ENCODE measurements at regions not wholly inside any gene's neighbourhood (a gene's known extent, or its start where the extent isn't known, plus 50 kb on each side); places are given as distances from the start of the nearest gene placed in this dataset.

- DNase-seq, result no peak
Measured at GRCh38 chr11:11076879-11077278, 219.0 kb upstream of the ZBED5 start.

DNA sequence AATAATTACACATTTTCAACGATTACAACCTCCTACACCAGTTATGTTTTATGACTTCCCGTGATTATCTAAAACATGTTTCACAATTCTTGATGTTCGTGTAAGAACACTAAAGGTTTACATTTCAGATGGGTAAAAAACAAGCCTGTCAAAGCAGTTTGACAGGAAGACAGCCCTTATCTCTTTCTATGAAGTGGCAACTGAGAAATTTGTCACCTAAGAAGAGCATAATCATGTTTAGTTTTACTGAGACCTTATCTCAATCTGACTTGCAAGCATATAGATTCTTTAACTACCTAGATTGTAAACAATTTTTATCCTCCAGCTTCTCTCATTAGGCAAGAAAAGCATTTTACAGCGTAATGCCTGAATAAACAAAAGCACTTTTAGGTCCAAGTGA lies 218.4 kb upstream of the ZBED5 start:
- DNase-seq, result no peak

DNA sequence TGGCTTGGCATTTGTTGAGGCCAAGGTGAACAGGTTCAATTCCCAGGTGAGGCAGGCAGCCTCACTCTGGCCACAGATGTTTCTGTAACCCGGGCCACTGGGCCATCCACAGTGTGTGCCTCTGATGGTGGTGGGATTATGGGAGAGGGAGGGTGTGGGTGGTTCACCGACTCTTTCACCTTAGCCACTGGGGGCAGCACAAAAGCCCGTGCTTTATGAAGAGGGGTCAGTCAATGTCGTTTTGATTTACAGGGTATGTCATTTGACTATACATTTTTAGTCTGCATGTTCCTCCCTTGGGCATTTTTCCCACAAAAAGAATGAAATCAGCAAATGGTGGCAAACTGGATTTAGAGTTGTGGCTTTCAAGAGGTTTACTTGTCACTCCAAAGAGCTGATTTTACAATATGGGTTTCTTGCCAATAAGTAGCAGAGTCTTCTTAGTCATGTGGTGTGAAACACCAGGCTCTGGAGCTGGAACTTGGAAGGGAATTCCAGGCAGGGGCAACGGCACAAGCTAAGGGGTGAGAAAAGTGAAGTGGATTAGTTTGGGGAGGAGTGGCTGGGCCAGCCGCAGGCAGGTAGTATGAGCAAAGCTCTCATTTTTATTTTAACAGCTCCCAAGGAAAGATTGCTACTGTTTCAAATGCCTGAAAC lies 217.8 kb upstream of the ZBED5 start:
- DNase-seq, result no peak

DNA sequence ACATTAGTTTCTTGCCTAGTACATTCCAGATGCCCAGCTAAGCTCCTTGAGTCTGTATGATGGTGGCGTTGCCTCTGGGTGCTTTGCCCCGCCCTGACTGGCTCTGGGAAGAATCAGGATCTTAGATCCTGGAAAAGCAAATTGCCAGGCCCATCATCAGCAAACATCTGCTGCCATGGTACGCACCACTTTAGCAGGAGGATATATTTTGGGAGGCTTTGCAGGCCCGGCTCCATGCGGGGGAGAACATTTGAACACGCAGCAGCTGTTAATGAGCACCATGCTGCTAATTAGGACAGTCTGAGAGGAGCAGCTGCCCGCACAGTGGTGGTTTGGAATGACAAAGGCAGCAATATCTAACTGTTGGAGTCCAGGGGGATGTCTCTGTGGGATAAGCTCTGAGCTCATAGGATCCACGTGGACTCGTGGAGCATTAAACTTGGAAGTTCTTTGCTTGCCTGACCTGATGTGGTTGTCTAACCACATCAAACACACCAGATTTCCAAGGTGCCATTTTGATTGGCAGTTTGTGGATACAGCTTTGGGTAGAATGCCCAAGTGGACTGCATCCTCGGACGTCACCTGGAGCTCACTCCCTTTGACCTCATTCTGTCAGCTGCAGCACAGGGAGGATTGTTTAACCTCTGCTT lies 217.0 kb upstream of the ZBED5 start:
- no peak for DNase-seq

- no peak for DNase-seq
Measured at GRCh38 chr11:11073996-11074395, 216.1 kb upstream of the ZBED5 start.

DNA sequence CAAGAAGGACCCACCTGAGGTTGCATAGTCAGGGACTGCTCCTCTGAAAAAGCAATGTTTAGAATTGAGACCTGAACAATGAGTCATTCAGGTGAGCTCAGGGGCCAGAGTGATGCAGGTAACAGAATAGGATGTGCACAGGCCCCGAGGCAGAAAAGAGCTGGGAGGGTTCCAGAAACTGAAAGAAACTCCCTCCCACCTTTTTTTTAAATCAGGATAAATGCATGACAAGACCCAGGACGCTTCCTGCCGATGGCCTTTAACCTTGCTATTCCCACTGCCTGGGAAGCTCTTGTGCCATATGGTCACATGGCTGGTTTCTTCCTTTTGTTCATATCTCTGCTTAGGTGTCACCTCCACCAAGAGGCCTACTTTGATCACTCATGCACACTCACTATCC lies 214.2 kb upstream of the ZBED5 start:
- DNase-seq, result no peak

DNA sequence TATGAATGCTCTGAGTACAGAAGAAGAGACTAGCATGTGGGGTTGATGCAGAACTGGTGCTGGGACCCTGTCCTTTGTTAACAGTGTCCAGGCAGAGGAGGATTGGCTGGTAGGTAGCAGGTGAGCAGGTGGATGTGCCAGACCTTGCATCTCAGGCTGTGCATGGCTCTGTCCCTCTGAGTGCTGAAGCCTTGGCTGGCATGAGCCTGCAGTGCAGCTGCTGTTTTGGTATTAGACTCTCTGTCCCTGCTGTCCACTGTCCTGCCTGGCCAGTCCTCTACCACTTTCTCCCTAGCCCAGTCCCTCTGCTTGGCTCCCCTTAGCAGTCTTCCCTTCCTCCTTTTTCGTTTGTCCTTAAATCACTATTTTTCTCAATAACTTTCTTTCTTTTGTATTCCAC lies 213.6 kb upstream of the ZBED5 start:
- DNase-seq, result no peak

GRCh38 chr11:11070976-11071375 lies 213.1 kb upstream of the ZBED5 start:
- no peak for DNase-seq

DNA sequence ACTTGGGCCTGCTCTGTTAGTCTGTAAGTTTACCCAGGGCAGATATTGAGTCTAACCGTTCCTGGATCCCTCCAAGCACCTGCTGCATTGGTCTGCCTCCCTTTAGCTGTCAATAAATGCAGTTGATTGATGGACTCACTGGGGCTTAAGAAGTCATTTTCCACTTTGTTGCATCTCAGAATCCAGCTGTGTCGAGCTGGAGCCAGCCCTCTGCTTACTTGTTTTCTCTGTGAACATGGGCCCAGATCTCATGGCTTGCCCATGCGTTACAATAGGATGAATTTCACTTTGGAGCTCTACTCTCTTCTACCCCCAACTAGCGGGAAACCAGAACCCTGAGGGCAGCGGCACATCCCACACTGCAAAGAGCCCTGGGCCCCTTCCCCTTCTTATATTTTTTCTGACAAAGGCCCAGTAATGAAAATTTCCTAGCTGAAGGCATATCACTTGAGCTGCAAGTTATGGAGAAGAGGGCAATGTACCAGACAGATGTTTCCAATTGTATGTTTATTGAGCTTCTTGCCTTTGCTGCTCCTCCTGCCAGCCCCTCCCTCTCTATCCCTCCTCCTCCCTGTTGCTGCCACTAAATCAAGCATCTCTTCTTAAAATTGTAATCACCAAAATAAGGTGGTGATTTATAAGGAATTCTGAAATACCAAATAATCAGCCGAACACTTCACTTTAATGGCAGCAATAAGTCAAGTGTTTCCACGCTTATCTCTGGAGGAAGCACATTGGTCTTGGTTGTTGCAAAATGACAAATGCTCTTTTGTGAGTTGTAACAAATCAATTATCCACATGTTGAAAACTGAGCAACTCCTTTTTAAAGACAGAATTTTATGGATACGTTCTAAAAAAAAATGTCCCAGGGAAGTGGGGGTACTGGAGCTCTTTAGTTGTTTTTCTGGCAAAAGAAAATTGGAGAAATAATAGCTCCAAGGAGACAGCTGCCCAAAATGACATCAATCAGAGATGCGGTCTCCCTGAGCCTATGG lies 212.3 kb upstream of the ZBED5 start:
- no peak for DNase-seq

- DNase-seq, result no peak
Measured at GRCh38 chr11:11068113-11068512, 210.3 kb upstream of the ZBED5 start.

DNA sequence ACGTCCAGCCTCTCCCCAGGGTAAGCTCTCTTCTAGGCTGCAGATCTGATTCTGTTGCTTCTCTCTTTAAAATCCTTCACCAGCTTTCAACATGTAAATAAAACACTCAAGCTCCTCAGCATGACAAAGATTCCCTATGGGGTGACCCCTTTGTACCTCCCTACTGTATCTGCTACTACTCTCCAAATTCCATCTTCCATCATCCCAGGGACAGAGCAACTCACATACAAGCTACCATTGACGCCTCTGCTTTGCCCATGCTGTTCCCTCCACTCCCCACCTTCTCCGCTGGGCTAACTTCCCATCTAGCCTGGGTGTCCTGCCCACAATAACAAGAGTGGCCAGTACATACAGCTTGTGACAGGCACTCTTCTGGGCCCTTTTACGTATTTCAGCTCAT lies 207.5 kb upstream of the ZBED5 start:
- no peak for DNase-seq

GRCh38 chr11:11057472-11057854 lies 199.6 kb upstream of the ZBED5 start:
- no peak for DNase-seq

DNA sequence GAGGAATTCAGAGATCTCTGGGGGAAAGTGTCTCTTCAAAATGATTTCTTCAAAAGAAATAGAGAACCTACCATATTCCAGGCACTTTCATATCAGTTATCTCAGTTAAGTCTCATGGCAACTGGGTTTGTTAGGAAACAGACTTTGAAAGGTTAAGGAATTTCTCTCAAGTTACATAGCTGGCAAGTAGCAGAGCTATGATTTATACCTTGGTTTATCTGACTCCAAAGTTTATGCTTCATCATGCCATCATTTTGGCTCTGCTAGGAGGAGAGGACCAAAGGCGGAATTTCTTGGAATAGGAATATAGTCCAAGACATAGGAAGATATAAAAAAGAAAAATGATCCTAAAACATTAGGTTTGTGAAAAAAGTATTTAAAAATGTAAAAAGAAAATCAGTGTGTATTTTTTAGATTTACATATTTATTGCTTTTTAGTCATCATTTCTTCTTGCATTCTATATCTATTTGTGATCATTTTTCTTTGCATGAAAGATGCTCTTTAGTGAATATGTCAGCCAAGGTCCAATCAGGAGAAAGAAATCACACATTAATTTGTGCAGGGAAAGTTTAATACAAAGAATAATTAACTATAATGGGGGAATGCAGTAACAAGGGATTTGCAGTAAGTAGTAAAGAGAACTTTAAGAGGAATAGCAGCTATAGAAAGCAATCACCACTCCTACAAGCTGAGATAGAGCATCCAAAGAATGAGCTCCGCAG lies 199.1 kb upstream of the ZBED5 start:
- no peak for DNase-seq

- no peak for DNase-seq
Measured at GRCh38 chr11:11056316-11056715, 198.5 kb upstream of the ZBED5 start.

DNA sequence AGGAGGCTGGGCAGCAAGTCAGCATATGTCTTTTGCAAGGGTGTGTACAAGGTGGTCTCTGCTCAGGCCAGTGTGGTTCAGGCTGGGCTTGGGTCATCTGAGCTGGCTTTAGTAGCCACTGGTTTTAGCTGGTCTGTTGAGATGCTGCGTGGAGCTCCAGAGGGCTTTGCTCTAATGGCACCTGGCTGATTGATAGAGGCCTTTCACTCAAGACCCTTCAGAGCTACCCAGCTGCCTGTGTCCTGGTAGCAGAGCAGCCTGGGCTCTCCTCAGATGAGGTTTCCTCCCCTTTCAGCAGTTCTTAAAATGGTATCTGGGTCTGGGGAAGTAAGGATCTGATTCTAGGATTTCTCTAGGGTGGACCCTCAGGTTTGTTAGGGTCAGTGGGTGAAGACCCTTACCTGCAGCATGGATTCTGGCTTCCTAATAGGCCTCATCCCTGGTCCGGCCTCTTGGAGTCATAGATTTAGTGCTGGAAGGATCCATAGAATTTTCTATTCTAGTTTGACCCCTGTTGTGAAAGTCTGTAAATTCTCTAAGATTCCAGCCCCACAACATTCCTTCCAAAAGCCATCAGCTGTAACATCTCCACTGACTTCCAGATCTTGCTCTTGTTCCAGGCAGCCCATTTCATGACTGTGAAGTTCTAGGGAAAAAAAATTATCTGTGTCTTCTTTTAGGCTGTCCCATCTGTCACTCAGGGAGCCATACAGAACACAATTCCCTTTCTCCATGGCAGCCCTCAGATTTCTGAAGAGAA lies 190.2 kb upstream of the ZBED5 start:
- DNase-seq, result no peak

- DNase-seq, result no peak
Measured at GRCh38 chr11:11046781-11047180, 188.9 kb upstream of the ZBED5 start.

DNA sequence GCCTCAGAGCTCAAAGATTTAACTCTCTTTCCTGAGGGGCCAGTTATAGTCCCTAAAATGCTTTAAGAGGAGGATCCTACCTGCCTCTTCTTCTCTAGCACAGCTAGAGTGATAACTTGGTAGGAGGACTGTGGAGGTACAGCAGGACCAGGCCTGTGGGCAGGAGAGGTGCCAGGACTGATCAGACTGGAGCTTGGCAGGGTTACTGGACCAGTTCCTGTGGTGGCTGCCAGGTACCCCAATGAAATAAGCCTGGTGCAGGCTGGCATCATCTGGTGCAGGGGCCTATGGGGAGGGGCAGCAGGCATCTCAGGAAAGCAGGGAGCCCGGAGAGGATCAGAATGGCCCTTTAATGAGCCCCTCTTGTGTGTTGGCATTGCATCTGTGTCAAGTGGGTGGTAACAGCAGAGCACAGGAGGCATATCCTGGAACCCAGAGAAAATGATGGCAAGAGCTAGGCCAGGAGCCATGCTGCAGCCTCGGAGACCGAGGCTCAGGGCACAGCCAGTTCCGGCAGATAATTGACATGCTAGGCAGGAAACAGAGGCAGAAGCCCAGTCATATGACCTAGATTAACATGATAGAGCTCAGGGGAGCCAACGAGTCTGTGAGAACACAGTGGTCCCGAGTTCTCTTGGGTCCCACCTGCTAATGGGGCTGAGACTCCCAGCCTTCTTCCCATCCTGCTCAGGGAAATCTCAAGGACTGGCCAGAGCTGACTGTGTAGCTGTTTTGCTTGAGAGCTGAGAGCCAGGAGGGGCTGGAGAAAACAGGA lies 187.5 kb upstream of the ZBED5 start:
- DNase-seq, result no peak

DNA sequence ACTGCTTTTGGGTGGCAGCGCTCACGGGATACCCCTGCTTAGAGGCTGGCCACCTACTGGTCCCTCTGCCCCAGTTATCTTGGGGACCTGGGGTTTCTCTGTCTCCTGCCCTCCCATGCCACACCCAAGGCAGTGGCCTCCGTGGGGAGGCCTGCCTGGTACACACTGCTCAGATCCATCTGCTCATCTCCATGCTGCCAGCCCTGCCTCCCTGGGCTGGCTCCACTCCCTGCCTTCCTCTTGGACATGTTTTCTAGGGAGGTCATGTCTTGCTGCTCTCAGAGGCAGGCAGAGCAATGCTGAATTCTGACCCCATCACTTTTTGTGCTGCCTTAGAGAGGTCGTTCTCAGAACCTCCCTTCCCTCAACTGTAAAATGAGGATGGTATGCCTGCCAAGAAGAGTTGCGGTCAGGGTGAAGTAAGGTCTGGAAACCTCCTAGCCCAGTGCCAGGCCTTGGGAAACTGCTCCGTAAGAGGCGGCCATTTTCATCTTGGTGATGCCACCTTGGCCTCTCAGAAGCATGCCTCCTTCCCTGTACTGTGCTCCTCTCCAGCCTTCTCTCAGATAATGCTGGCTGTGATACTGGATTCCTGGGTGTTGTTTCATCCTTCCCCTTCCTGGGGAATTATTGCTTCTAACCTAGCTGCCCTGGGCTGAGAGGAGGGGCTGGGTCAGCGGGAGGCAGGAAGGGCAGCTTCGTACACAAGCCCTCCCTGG lies 186.4 kb upstream of the ZBED5 start:
- DNase-seq, result no peak

GRCh38 chr11:11043721-11044120 lies 185.9 kb upstream of the ZBED5 start:
- no peak for DNase-seq

DNA sequence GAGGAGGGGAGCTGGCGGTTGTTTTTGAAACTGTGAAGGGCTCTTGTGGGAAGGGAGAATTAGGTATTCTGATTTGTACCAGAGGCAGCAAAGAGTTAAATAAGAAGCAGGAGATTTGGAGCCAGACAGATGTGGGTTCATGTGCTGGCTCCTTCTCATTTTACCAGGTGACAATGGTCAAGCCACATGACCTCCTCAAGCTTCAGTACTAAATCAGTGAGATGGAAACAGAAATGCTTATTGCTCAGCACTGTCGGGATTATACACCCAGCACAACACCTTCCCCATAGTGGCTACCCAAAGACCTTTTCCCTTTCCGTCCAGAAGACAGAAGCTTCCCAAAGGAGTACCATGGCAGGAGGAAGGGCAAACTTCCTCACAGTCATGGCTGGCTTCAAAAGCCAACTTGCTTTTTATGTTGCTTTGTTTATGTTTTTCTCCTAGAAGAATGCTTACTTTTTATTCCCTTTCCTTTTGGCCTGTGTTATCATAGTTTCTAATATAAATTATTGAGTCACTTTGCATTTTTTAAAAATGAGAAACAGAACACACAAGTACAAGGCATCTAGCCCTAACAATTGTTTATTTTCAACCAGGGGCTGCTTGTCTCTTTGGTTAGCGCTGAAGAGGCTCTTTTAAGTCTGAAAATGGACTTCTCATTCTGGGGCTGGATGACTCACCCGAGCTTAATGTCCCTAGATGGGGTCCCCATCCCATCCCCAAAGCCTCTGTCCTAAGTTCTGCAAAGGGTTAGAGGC lies 181.5 kb upstream of the ZBED5 start:
- peak; percentile 4 for DNase-seq

All from HCEC 1CT (cell line).